K562 (cell line): ENCODE measurements at regions not wholly inside any gene's neighbourhood (a gene's known extent, or its start where the extent isn't known, plus 50 kb on each side); places are given as distances from the start of the nearest gene placed in this dataset.

Source experiments
- BHLHE40 ChIP-seq: IDR thresholded peaks from 2 replicates; pipeline ENCODE4 v1.6.1; 2011; ENCODE audit warnings: low read length, improper control_type of control experiment
- DACH1 ChIP-seq: fragments of 450-650 bp; IDR thresholded peaks from 2 replicates; pipeline ENCODE4 v1.6.1; 2018; ENCODE audit not compliant: partially characterized antibody
- GABPB1 ChIP-seq: sonication (generic); formaldehyde crosslinking; IDR thresholded peaks from 2 replicates; pipeline ENCODE4 v1.8.0; 2022; ENCODE audit warnings: mild to moderate bottlenecking, missing genetic modification reagents
- HCFC1 ChIP-seq: IDR thresholded peaks from 2 replicates; pipeline ENCODE4 v1.6.1; 2012; ENCODE audit warnings: low read depth, low read length, improper control_type of control experiment
- LCOR ChIP-seq: sonication (generic); formaldehyde crosslinking; IDR thresholded peaks from 2 replicates; pipeline ENCODE4 v1.8.0; 2022; ENCODE audit warnings: mild to moderate bottlenecking, missing genetic modification reagents
- MAFG ChIP-seq: fragments of 450-650 bp; conservative IDR thresholded peaks from 2 replicates; pipeline ENCODE4 v1.6.1; 2016; ENCODE audit warnings: missing genetic modification characterization, missing compliant biosample characterization
- MEIS2 ChIP-seq: fragments of 450-650 bp; IDR thresholded peaks from 2 replicates; pipeline ENCODE4 v1.6.1; 2014; ENCODE audit warnings: mild to moderate bottlenecking; ENCODE audit not compliant: partially characterized antibody
- NFRKB ChIP-seq: fragments of 450-650 bp; IDR thresholded peaks from 2 replicates; pipeline ENCODE4 v1.6.1; 2016; ENCODE audit warnings: low read depth
- NR4A1 ChIP-seq, 2 experiments: fragments of 250-450 bp in 1 of 2; fragments of 450-650 bp in 1 of 2; sonication (Bioruptor Pico) in 1 of 2; IDR thresholded peaks; 2 replicates each; pipeline versions ENCODE4 v1.4.0 to v1.6.1; 2016 to 2020; ENCODE audit warnings: mild to moderate bottlenecking in 2 of 2, missing compliant biosample characterization in 1 of 2, missing genetic modification characterization in 1 of 2, moderate library complexity in 1 of 2
- TBL1XR1 ChIP-seq, 2 experiments: IDR thresholded peaks; 2 replicates each; pipeline ENCODE4 v1.6.1; 2012; ENCODE audit warnings: improper control_type of control experiment in 2 of 2, low read length in 2 of 2, mild to moderate bottlenecking in 1 of 2
- ZBTB17 ChIP-seq: fragments of 450-650 bp; formaldehyde crosslinking; IDR thresholded peaks from 2 replicates; pipeline ENCODE4 v1.4.0; 2020; ENCODE audit warnings: mild to moderate bottlenecking
- ZBTB40 ChIP-seq, 2 experiments: fragments of 450-650 bp in 1 of 2; sonication (generic) in 1 of 2; formaldehyde crosslinking in 1 of 2; IDR thresholded peaks; 2 replicates each; pipeline versions ENCODE4 v1.7.1 to v1.9.0; 2016 to 2022; ENCODE audit warnings: inconsistent platforms in 1 of 2, mild to moderate bottlenecking in 1 of 2, missing genetic modification reagents in 1 of 2
- ZNF444 ChIP-seq: fragments of 250-450 bp; sonication (Bioruptor Pico); IDR thresholded peaks from 2 replicates; pipeline ENCODE4 v1.4.0; 2020; ENCODE audit warnings: mild to moderate bottlenecking, moderate library complexity
- ZNF766 ChIP-seq: fragments of 200-800 bp; sonication (Bioruptor generic); conservative IDR thresholded peaks from 2 replicates; pipeline ENCODE4 v1.6.1; 2016; ENCODE audit warnings: missing genetic modification characterization, missing compliant biosample characterization
- TF ChIP-seq, protein P1 (sequence below): fragments of 450-650 bp; formaldehyde crosslinking; IDR thresholded peaks from 2 replicates; pipeline ENCODE4 v1.4.0; 2020; ENCODE audit warnings: mild to moderate bottlenecking, moderate library complexity

DNA sequence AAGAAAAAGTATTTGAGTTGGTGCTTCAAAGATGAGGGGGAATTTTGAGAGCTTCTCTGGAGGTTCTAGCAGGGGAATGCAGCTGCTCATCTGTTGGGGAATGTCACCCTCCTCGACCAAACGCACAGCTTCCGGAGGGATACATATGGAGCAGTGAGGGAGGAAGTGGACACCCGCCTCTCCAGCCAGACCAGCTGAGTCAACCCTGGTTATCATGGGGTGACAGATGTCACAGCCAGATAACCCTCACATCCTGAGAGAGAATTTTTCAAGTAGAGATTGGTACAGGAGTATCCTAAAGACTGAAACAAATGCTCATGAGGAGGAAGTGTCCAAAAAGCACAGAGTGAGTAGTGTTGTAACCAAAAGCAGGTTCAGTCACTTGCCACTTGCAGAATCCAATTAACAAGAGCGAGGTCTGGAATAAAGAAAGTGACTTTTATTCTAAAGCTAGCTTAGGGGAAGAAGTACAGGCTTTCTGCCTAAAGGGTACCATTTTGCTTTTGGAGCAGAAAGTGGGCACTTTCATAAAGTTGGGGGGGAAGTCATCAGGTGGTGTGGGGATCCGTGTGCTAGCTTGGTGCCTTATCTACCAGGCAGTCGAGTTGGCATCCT, 395.2 kb downstream of the RAD51AP2 start (continued):
- TF ChIP-seq DACH1 (peak; percentile 75), LCOR (peak; percentile 72; the same call in 1 of the 2 replicates), GABPB1 (CRISPR knock-in tag) (peak; percentile 51; the same call in 1 of the 2 replicates), NFRKB (peak; percentile 44; the same call in 1 of the 2 replicates), MEIS2 (peak; percentile 71), ZNF766 (CRISPR knock-in tag) (peak; percentile 75), ZNF444 (CRISPR knock-in tag) (no peak), BHLHE40 (peak; percentile 33; the same call in 1 of the 2 replicates), TBL1XR1 (IDR thresholded peaks at IDR 0.05; ENCODE audit: low read length in 2 of 2) (peak in 1 of 2 experiments; percentile 88; a peak in 2 of 4 replicates), NR4A1 (CRISPR knock-in tag; IDR thresholded peaks at IDR 0.05) (0 out of 2 replicates have a peak, but pooled peaks have one; percentile 61), NR4A1 (tag; IDR thresholded peaks at IDR 0.05) (no peak), HCFC1 (0 out of 2 replicates have a peak, but pooled peaks have one; percentile 8), ZBTB17 (peak; percentile 60; the same call in 1 of the 2 replicates), MAFG (peak; percentile 50), ZBTB40 (IDR thresholded peaks at IDR 0.05) (0 out of 2 replicates have a peak, but pooled peaks have one; percentile 32), ZBTB40 (CRISPR knock-in tag; IDR thresholded peaks at IDR 0.05) (no peak)
- TF ChIP-seq, protein P1, sequence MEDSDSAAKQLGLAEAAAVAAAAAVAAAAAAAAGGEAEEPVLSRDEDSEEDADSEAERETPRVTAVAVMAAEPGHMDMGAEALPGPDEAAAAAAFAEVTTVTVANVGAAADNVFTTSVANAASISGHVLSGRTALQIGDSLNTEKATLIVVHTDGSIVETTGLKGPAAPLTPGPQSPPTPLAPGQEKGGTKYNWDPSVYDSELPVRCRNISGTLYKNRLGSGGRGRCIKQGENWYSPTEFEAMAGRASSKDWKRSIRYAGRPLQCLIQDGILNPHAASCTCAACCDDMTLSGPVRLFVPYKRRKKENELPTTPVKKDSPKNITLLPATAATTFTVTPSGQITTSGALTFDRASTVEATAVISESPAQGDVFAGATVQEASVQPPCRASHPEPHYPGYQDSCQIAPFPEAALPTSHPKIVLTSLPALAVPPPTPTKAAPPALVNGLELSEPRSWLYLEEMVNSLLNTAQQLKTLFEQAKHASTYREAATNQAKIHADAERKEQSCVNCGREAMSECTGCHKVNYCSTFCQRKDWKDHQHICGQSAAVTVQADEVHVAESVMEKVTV, result peak; percentile 18; the same call in 1 of the 2 replicates
